A549 (cell line): ENCODE measurements at regions not wholly inside any gene's neighbourhood (a gene's known extent, or its start where the extent isn't known, plus 50 kb on each side); places are given as distances from the start of the nearest gene placed in this dataset.

Source experiments
- ATAC-seq, 2 experiments: fragments of 200-7000 bp in 1 of 2; fragments of >200 bp in 1 of 2; cut with Nextera tagmentation in 1 of 2; cut with Tn5 transposase in 1 of 2; 3 replicates each; pipeline versions ENCODE4 v1.8.0 to v1.9.1; 2018 to 2020; ENCODE audit warnings: mild to moderate bottlenecking in 1 of 2, moderate library complexity in 1 of 2
- CTCF ChIA-PET: fragments of 300-600 bp; sonication (Branson Sonifier 250); formaldehyde crosslinking; extraction: SDS; loops from one replicate; lab custom pipeline; 2021; ENCODE audit warnings: antibody characterized with exemption, inconsistent platforms; lab: Yijun Ruan, JAX
- POLR2A ChIA-PET: fragments of 350-600 bp; formaldehyde crosslinking; extraction: SDS; loops from one replicate; lab custom pipeline; 2021; ENCODE audit warnings: antibody characterized with exemption, inconsistent platforms; lab: Yijun Ruan, JAX
- DNase-seq, 2 experiments: peaks; one replicate each; pipeline versions ENCODE4 v3.0.0 to v3.0.0-alpha.2; 2011 to 2016; ENCODE audit warnings: low read depth in 1 of 2, low spot score in 1 of 2
- FAIRE-seq: peaks from 2 replicates; lab custom pipeline; 2011; peaks lifted over from hg19 to GRCh38; lab: Jason Lieb, UNC
- H3K27ac ChIP-seq, 2 experiments: fragments of >200 bp; sonication (Bioruptor Twin); formaldehyde crosslinking; 3 replicates each; pipeline ENCODE4 v1.5.1; 2016 to 2017
- H3K4me1 ChIP-seq: fragments of >200 bp; sonication (Bioruptor Twin); formaldehyde crosslinking; 3 replicates; pipeline ENCODE4 v1.6.1; 2016
- H3K4me2 ChIP-seq: fragments of >200 bp; sonication (Bioruptor Twin); formaldehyde crosslinking; 3 replicates; pipeline ENCODE4 v1.6.1; 2016
- H3K4me3 ChIP-seq: fragments of >200 bp; sonication (Bioruptor Twin); formaldehyde crosslinking; 3 replicates; pipeline ENCODE4 v1.5.1; 2016
- H3K9me3 ChIP-seq: fragments of >200 bp; sonication (Bioruptor Twin); formaldehyde crosslinking; 3 replicates; pipeline ENCODE4 v1.6.1; 2016
- CEBPB ChIP-seq, 2 experiments: fragments of >200 bp in 1 of 2; sonication (Bioruptor Twin) in 1 of 2; formaldehyde crosslinking in 1 of 2; IDR thresholded peaks; 2 replicates each; pipeline ENCODE4 v1.6.1; 2012 to 2016
- CHD4 ChIP-seq: fragments of 200-600 bp; sonication (generic); IDR thresholded peaks from 2 replicates; pipeline ENCODE4 v1.6.1; 2016; ENCODE audit warnings: antibody characterized with exemption, mild to moderate bottlenecking, borderline replicate concordance
- ESRRA ChIP-seq: fragments of 150-350 bp; IDR thresholded peaks from 2 replicates; pipeline ENCODE4 v1.6.1; 2014; ENCODE audit warnings: mild to moderate bottlenecking, low read length, borderline replicate concordance
- GATA3 ChIP-seq: IDR thresholded peaks from 2 replicates; pipeline ENCODE4 v1.6.1; 2012; ENCODE audit warnings: borderline replicate concordance
- HOXA7 ChIP-seq: fragments of 250-450 bp; sonication (Bioruptor Pico); IDR thresholded peaks from 2 replicates; pipeline ENCODE4 v1.5.0; 2020; ENCODE audit warnings: mild to moderate bottlenecking, moderate library complexity
- JUN ChIP-seq, 2 experiments: fragments of >200 bp; sonication (Bioruptor Twin); formaldehyde crosslinking; IDR thresholded peaks; 2 replicates in 1 of 2; 3 replicates in 1 of 2; pipeline ENCODE4 v1.6.1; 2016 to 2017
- MYC ChIP-seq: IDR thresholded peaks from 2 replicates; pipeline ENCODE4 v1.6.1; 2012; ENCODE audit warnings: mild to moderate bottlenecking, inconsistent platforms, low read length, improper control_type of control experiment, borderline replicate concordance
- NPAS2 ChIP-seq: fragments of 250-450 bp; sonication (Bioruptor Pico); IDR thresholded peaks from 2 replicates; pipeline ENCODE4 v1.8.0; 2022; ENCODE audit warnings: mild to moderate bottlenecking, moderate library complexity, borderline replicate concordance
- NR3C1 ChIP-seq: fragments of >200 bp; sonication (Bioruptor Twin); formaldehyde crosslinking; IDR thresholded peaks from 3 replicates; pipeline ENCODE4 v1.6.1; 2017
- POLR2AphosphoS2 ChIP-seq: conservative IDR thresholded peaks from 2 replicates; pipeline ENCODE4 v1.6.1; 2012; ENCODE audit warnings: low read length, improper control_type of control experiment, inconsistent platforms
- RAD21 ChIP-seq, 2 experiments: fragments of >200 bp in 1 of 2; sonication (Bioruptor Twin) in 1 of 2; formaldehyde crosslinking in 1 of 2; IDR thresholded peaks in 1 of 2; conservative IDR thresholded peaks in 1 of 2; 2 replicates in 1 of 2; 3 replicates in 1 of 2; pipeline ENCODE4 v1.6.1; 2012 to 2018; ENCODE audit warnings: inconsistent platforms in 1 of 2
- RARB ChIP-seq: fragments of 250-450 bp; sonication (Bioruptor Pico); IDR thresholded peaks from 2 replicates; pipeline ENCODE4 v1.8.0; 2021; ENCODE audit warnings: mild to moderate bottlenecking, moderate library complexity
- RFX5 ChIP-seq: fragments of 450-650 bp; IDR thresholded peaks from 2 replicates; pipeline ENCODE4 v1.7.1; 2014; ENCODE audit warnings: antibody characterized with exemption, mild to moderate bottlenecking, moderate library complexity
- SMC3 ChIP-seq: fragments of >200 bp; sonication (Bioruptor Twin); formaldehyde crosslinking; IDR thresholded peaks from 3 replicates; pipeline ENCODE4 v1.6.1; 2018; ENCODE audit warnings: inconsistent platforms
- ZSCAN20 ChIP-seq: fragments of 250-450 bp; sonication (Bioruptor Pico); IDR thresholded peaks from 2 replicates; pipeline ENCODE4 v1.8.0; 2022; ENCODE audit warnings: mild to moderate bottlenecking, moderate library complexity
- WGBS: methylation state at CpG from one replicate; pipeline ENCODE4 v1.1.6; 2017; ENCODE audit errors: missing lambda C conversion rate; 5-methylcytosine and 5-hydroxymethylcytosine counted together
- TF ChIP-seq, protein P1 (sequence below): IDR thresholded peaks from 2 replicates; pipeline ENCODE4 v1.6.1; 2012; ENCODE audit warnings: low read depth, borderline replicate concordance
- TF ChIP-seq, protein P2 (sequence below): fragments of 150-350 bp; IDR thresholded peaks from 2 replicates; pipeline ENCODE4 v1.6.1; 2014; ENCODE audit warnings: low read depth, mild to moderate bottlenecking, low read length
- TF ChIP-seq, protein P3 (sequence below): fragments of 250-450 bp; sonication (Bioruptor Pico); IDR thresholded peaks from 2 replicates; pipeline ENCODE4 v1.5.0; 2021; ENCODE audit warnings: mild to moderate bottlenecking, moderate library complexity, borderline replicate concordance
- TF ChIP-seq, protein P4 (sequence below): fragments of 250-450 bp; sonication (Bioruptor Pico); IDR thresholded peaks from 2 replicates; pipeline ENCODE4 v1.5.0; 2020; ENCODE audit warnings: low read depth, mild to moderate bottlenecking, moderate library complexity
- TF ChIP-seq, protein P5 (sequence below): fragments of 200-600 bp; sonication (generic); IDR thresholded peaks from 2 replicates; pipeline ENCODE4 v1.6.1; 2016; ENCODE audit warnings: antibody characterized with exemption, mild to moderate bottlenecking, moderate library complexity
- TF ChIP-seq, protein P6 (sequence below): fragments of >200 bp; sonication (Bioruptor Twin); formaldehyde crosslinking; IDR thresholded peaks from 2 replicates; pipeline ENCODE4 v1.6.1; 2016

DNA sequence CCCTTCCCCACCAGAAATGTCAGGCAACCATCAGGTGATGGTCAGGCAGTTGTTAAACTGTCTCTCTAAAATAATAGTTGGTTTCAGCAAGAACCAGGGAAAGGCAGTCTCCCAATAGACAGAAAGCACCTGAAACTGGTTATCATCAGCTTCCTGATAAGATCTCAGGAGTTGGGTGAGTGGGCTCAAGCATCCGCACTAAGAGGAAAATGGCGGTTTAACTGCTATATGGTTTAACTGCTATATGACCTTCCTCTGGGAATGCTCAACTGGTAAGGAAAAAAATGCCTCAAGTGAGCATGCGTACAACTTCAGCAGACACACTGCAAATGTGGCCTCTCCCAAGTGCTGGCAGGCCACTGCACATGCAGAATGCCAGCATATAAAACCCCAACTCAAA is 240.8 kb upstream of the CMC1 start:
- Histone ChIP-seq H3K27ac (no peak overlapping the region), H3K4me2 (no peak overlapping the region), H3K9me3 (no peaks in the 10 kb centered on the region), H3K4me1 (no peaks in the 10 kb centered on the region), H3K4me3 (no peak overlapping the region)
- ChIA-PET CTCF (no interaction called here), POLR2A (no interaction called here)
- no peak for DNase-seq
- no peak for FAIRE-seq
- no peak for ATAC-seq
- 65% methylated on average over 3 of the region's 3 CpGs for WGBS
- no peak for TF ChIP-seq MYC
- no peak for TF ChIP-seq CHD4
- TF ChIP-seq, protein P1, sequence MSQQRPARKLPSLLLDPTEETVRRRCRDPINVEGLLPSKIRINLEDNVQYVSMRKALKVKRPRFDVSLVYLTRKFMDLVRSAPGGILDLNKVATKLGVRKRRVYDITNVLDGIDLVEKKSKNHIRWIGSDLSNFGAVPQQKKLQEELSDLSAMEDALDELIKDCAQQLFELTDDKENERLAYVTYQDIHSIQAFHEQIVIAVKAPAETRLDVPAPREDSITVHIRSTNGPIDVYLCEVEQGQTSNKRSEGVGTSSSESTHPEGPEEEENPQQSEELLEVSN, result no peak
- no peak for TF ChIP-seq CEBPB (IDR thresholded peaks at IDR 0.05)
- TF ChIP-seq NR3C1, result no peak
- no peak for TF ChIP-seq RARB (CRISPR knock-in tag)
- TF ChIP-seq, protein P2, sequence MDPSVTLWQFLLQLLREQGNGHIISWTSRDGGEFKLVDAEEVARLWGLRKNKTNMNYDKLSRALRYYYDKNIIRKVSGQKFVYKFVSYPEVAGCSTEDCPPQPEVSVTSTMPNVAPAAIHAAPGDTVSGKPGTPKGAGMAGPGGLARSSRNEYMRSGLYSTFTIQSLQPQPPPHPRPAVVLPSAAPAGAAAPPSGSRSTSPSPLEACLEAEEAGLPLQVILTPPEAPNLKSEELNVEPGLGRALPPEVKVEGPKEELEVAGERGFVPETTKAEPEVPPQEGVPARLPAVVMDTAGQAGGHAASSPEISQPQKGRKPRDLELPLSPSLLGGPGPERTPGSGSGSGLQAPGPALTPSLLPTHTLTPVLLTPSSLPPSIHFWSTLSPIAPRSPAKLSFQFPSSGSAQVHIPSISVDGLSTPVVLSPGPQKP, result no peak
- TF ChIP-seq SMC3, result no peak
- no peak for TF ChIP-seq RFX5
- TF ChIP-seq ESRRA, result no peak
- TF ChIP-seq RAD21 (conservative IDR thresholded peaks at IDR 0.05 in 1 of 2, IDR thresholded peaks at IDR 0.05 in 1 of 2), result no peak
- no peak for TF ChIP-seq ZSCAN20 (CRISPR knock-in tag)

DNA sequence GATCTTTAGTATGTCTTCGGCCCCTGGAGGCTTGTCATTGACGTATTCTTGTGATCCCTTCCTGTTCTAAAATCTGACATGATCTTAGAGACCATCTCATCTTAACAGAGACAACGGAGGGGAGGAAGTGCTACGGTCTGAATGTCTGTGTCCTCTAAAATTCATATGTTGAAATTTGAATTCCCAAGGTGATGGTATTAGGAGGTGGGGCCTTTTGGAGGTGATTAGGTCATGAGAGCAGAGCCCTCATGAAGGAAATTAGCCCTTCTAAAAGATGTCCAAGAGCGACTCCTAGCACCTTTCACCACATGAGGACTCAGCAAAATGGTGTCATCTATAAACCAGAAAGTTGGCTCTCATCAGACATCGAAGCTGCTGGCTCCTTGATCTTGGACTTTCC is 233.2 kb upstream of the CMC1 start:
- no peak overlapping the region for H3K4me3 ChIP-seq
- no peaks in the 10 kb centered on the region for H3K9me3 ChIP-seq
- H3K4me1 ChIP-seq, result no peaks in the 10 kb centered on the region
- ChIA-PET POLR2A (no interaction called here), CTCF (no interaction called here)
- no peak for DNase-seq
- WGBS, result 48% methylated on average over 6 of the region's 6 CpGs
- no peak overlapping the region for H3K4me2 ChIP-seq
- TF ChIP-seq MYC (no peak), CHD4 (no peak), HOXA7 (CRISPR knock-in tag) (no peak), NPAS2 (CRISPR knock-in tag) (no peak), JUN (IDR thresholded peaks at IDR 0.05) (no peak), GATA3 (no peak), POLR2AphosphoS2 (no peak)
- TF ChIP-seq, protein P3, sequence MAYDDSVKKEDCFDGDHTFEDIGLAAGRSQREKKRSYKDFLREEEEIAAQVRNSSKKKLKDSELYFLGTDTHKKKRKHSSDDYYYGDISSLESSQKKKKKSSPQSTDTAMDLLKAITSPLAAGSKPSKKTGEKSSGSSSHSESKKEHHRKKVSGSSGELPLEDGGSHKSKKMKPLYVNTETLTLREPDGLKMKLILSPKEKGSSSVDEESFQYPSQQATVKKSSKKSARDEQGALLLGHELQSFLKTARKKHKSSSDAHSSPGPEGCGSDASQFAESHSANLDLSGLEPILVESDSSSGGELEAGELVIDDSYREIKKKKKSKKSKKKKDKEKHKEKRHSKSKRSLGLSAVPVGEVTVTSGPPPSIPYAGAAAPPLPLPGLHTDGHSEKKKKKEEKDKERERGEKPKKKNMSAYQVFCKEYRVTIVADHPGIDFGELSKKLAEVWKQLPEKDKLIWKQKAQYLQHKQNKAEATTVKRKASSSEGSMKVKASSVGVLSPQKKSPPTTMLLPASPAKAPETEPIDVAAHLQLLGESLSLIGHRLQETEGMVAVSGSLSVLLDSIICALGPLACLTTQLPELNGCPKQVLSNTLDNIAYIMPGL (CRISPR knock-in tag), result no peak
- TF ChIP-seq, protein P4, sequence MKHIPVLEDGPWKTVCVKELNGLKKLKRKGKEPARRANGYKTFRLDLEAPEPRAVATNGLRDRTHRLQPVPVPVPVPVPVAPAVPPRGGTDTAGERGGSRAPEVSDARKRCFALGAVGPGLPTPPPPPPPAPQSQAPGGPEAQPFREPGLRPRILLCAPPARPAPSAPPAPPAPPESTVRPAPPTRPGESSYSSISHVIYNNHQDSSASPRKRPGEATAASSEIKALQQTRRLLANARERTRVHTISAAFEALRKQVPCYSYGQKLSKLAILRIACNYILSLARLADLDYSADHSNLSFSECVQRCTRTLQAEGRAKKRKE (CRISPR knock-in tag), result no peak
- TF ChIP-seq, protein P5, sequence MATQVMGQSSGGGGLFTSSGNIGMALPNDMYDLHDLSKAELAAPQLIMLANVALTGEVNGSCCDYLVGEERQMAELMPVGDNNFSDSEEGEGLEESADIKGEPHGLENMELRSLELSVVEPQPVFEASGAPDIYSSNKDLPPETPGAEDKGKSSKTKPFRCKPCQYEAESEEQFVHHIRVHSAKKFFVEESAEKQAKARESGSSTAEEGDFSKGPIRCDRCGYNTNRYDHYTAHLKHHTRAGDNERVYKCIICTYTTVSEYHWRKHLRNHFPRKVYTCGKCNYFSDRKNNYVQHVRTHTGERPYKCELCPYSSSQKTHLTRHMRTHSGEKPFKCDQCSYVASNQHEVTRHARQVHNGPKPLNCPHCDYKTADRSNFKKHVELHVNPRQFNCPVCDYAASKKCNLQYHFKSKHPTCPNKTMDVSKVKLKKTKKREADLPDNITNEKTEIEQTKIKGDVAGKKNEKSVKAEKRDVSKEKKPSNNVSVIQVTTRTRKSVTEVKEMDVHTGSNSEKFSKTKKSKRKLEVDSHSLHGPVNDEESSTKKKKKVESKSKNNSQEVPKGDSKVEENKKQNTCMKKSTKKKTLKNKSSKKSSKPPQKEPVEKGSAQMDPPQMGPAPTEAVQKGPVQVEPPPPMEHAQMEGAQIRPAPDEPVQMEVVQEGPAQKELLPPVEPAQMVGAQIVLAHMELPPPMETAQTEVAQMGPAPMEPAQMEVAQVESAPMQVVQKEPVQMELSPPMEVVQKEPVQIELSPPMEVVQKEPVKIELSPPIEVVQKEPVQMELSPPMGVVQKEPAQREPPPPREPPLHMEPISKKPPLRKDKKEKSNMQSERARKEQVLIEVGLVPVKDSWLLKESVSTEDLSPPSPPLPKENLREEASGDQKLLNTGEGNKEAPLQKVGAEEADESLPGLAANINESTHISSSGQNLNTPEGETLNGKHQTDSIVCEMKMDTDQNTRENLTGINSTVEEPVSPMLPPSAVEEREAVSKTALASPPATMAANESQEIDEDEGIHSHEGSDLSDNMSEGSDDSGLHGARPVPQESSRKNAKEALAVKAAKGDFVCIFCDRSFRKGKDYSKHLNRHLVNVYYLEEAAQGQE, result no peak
- TF ChIP-seq, protein P6, sequence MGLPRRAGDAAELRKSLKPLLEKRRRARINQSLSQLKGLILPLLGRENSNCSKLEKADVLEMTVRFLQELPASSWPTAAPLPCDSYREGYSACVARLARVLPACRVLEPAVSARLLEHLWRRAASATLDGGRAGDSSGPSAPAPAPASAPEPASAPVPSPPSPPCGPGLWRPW, result no peak
- no peak for ATAC-seq
- H3K27ac ChIP-seq, result no peak overlapping the region
- no peak for FAIRE-seq
